GM12892 (cell line): ENCODE measurements at regions not wholly inside any gene's neighbourhood (a gene's known extent, or its start where the extent isn't known, plus 50 kb on each side); places are given as distances from the start of the nearest gene placed in this dataset.

ENCODE experiments used
- POLR2A ChIP-seq: IDR thresholded peaks from 2 replicates; pipeline ENCODE4 v1.6.1; 2011; ENCODE audit warnings: low read depth, low read length, control low read depth
- TAF1 ChIP-seq: IDR thresholded peaks from 2 replicates; pipeline ENCODE4 v1.6.1; 2011; ENCODE audit warnings: low read depth, mild to moderate bottlenecking, control low read depth, low read length, borderline replicate concordance

DNA sequence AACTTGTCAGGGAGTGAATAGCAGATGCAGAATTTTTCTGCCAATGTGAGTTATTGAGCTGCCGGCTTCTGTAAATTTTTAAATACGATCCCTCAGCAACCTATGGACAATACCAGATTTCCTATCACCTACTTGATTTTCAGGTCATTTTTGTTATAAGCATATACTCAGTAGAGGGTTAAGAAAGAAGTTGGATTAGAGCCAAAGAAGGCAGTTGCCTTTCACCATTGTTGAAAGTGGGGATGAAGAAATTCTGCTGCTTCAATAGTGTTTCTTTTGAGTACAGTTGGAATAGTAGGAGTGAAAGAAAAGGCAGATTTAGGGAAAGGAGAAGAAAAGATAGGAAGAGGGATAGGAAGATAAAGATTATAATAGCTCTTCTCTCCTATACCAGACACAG lies 197.1 kb downstream of the ATP23 start:
- TF ChIP-seq POLR2A, result no peak
- TF ChIP-seq TAF1, result no peak
